ENCODE measurements at regions not wholly inside any gene's neighbourhood (a gene's known extent, or its start where the extent isn't known, plus 50 kb on each side); places are given as distances from the start of the nearest gene placed in this dataset.

- Histone ChIP-seq H3K27me3 (ENCODE audit: low read depth) (no peaks in the 10 kb centered on the region), H3K36me3 (no peaks in the 10 kb centered on the region), H3K4me1 (no peaks in the 10 kb centered on the region), H3K4me3 (no peak overlapping the region), H3K27ac (no peak overlapping the region), H3K9me3 (no peaks in the 10 kb centered on the region)
- intact Hi-C loops (cut with DNase I): no loop called here
- no peak for TF ChIP-seq CTCF (IDR thresholded peaks at IDR 0.05)
- no peak for ATAC-seq
- no peak for DNase-seq
These were observed 50.8 kb upstream of the SEL1L start for GRCh38 chr14:81584495-81584894.

DNA sequence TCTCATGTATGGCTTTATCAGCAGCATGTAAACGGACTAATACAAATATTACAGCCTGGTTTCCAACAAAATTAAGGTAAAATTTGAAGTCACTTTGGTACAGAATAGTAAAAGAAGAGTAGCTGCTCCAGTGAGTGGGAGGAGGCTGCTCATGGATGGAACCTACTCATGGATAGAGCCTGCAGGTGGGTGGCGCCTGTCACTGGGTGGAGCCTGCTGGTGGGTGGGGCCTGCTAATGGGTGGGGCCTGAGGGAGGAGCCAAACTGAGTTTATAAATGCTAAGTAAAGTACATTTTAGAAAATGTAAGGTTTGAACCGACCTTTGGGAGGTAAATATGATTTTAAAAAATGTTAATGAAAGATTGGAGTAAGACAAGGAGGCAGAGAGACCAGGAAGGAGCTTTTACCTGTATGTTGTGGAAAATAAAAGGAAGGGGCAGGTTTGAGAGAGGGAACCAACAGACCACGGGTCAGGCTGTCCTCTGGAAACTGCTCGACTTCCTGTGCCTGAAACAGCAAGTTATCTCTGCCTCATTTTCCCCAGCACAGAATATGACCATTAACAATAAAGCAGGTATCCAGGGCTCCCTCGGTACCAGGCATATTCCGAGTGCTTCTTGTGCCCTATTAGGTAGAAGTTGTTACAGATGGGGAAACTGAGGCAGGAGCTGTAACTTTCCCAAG lies 55.9 kb upstream of the SEL1L start:
- ATAC-seq (no peak), DNase-seq (no peak)
- H3K4me3 ChIP-seq: no peak overlapping the region
- H3K36me3 ChIP-seq: no peaks in the 10 kb centered on the region
- intact Hi-C loops (cut with DNase I): no loop called here
- no peaks in the 10 kb centered on the region for H3K27me3 ChIP-seq (ENCODE audit: low read depth)
- H3K9me3 ChIP-seq: no peaks in the 10 kb centered on the region
- no peak for TF ChIP-seq CTCF (IDR thresholded peaks at IDR 0.05)
- H3K27ac ChIP-seq: no peak overlapping the region
- no peaks in the 10 kb centered on the region for H3K4me1 ChIP-seq

- intact Hi-C loops (cut with DNase I): no loop called here
- DNase-seq (no peak), ATAC-seq (no peak)
- no peaks in the 10 kb centered on the region for H3K9me3 ChIP-seq
- H3K27ac ChIP-seq: no peak overlapping the region
- H3K4me3 ChIP-seq: no peak overlapping the region
- H3K27me3 ChIP-seq (ENCODE audit: low read depth): no peaks in the 10 kb centered on the region
- no peak for TF ChIP-seq CTCF (IDR thresholded peaks at IDR 0.05)
- H3K36me3 ChIP-seq: no peaks in the 10 kb centered on the region
- H3K4me1 ChIP-seq: no peaks in the 10 kb centered on the region
These were observed 57.6 kb upstream of the SEL1L start for GRCh38 chr14:81591266-81591665.

DNA sequence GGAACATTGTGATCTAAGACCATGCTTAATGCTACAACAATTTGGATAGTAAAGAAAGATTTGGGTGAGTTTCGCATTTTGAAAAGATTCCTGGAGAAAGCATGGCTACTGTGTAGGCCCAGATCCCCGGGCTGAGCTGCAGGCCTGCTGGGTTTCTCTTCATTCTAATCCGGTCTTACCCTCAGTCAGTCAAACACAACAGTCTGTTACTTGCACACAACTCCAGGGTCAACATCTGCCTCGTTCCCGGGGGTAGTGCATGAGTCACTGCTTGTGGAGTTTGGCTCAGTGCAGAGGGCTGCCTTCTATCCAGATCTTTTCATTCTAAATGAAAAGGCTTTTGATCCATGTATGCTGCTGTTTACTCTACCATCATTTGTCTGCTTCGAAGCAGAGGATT lies 60.4 kb upstream of the SEL1L start:
- Histone ChIP-seq H3K27me3 (ENCODE audit: low read depth) (no peaks in the 10 kb centered on the region), H3K9me3 (no peaks in the 10 kb centered on the region), H3K4me3 (no peak overlapping the region), H3K36me3 (no peaks in the 10 kb centered on the region), H3K27ac (no peak overlapping the region), H3K4me1 (no peaks in the 10 kb centered on the region)
- DNase-seq (no peak), ATAC-seq (no peak)
- TF ChIP-seq CTCF (IDR thresholded peaks at IDR 0.05): no peak
- intact Hi-C loops (cut with DNase I): no loop called here

DNA sequence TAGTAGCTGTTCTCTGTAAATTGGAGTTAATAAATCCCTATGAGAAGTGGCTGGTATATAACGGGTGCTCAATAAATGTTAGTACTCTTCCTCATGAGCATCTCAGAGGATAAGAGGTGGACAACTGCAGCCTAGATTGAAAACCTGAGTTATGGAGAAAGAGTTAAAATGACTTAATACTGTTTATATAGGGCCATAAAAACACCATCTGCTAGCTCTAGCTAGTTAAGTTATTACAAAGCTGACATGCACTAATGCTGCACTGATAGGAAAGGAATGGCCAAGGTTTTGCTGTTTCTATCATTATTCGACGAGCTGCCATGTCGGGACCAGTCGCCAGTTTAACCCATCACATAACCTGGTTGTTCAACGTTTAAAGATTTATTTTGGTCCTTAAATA lies 72.0 kb upstream of the SEL1L start:
- Histone ChIP-seq H3K27ac (no peak overlapping the region), H3K9me3 (no peaks in the 10 kb centered on the region), H3K4me1 (no peaks in the 10 kb centered on the region), H3K36me3 (no peaks in the 10 kb centered on the region), H3K27me3 (ENCODE audit: low read depth) (peaks cover 4% of the 10 kb centered on the region), H3K4me3 (no peak overlapping the region)
- DNase-seq (no peak), ATAC-seq (no peak)
- no peak for TF ChIP-seq CTCF (IDR thresholded peaks at IDR 0.05)
- intact Hi-C loops (cut with DNase I): no loop called here
